ENCODE measurements at regions not wholly inside any gene's neighbourhood (a gene's known extent, or its start where the extent isn't known, plus 50 kb on each side); places are given as distances from the start of the nearest gene placed in this dataset.
"Not testable (repeated sequence)": the region's sequence is repeated elsewhere in the genome, so short reads cannot be mapped to it uniquely, and the experiment has no call there.

DNA sequence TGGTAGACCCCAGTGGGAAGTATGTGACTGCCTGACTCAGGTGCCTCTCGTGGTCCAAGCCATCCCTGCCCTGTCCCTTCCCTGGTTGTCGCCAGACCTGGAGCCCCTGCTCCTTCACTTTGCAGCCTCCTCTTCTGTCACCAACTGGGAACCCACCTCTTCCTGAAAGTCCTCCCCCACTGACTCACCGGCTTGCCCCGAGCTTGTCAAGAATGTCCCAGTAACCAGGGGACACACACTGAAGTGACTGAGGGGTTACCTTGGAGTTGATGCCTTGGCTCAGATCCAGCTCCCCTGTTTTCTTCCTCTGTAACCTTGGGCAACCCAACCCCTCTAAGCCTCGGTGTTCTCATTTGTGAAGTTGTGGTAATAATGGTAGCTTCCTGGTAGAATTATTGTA lies 155.4 kb downstream of the OR4F15 start:
- not testable (repeated sequence) for TF ChIP-seq SP2 (IDR thresholded peaks at IDR 0.05; ENCODE audit: low read length); POLR2A (IDR thresholded peaks at IDR 0.05; ENCODE audit: control extremely low read depth in 1 of 2, low read depth in 2 of 2, low read length in 2 of 2); EGR1 (IDR thresholded peaks at IDR 0.05; ENCODE audit: borderline replicate concordance, low read depth, low read length); TCF12 (IDR thresholded peaks at IDR 0.05; ENCODE audit: low read depth, low read length)
- TF ChIP-seq, protein P1, sequence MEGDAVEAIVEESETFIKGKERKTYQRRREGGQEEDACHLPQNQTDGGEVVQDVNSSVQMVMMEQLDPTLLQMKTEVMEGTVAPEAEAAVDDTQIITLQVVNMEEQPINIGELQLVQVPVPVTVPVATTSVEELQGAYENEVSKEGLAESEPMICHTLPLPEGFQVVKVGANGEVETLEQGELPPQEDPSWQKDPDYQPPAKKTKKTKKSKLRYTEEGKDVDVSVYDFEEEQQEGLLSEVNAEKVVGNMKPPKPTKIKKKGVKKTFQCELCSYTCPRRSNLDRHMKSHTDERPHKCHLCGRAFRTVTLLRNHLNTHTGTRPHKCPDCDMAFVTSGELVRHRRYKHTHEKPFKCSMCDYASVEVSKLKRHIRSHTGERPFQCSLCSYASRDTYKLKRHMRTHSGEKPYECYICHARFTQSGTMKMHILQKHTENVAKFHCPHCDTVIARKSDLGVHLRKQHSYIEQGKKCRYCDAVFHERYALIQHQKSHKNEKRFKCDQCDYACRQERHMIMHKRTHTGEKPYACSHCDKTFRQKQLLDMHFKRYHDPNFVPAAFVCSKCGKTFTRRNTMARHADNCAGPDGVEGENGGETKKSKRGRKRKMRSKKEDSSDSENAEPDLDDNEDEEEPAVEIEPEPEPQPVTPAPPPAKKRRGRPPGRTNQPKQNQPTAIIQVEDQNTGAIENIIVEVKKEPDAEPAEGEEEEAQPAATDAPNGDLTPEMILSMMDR (IDR thresholded peaks at IDR 0.05; ENCODE audit: control extremely low read depth in 1 of 3, insufficient read depth in 1 of 3, low read depth in 1 of 3, low read length in 3 of 3): not testable (repeated sequence)

Data from H1 (cell line).